LNCaP clone FGC (cell line): ENCODE measurements at regions not wholly inside any gene's neighbourhood (a gene's known extent, or its start where the extent isn't known, plus 50 kb on each side); places are given as distances from the start of the nearest gene placed in this dataset.

Source experiments
- DNase-seq: peaks from one replicate; pipeline ENCODE4 v3.0.0-alpha.2; 2011; ENCODE audit warnings: low read depth
- H3K4me3 ChIP-seq: 2 replicates; pipeline ENCODE4 v1.5.1; 2011; ENCODE audit warnings: mild to moderate bottlenecking, low read depth, low read length, control low read depth
- CTCF ChIP-seq: IDR thresholded peaks from 2 replicates; pipeline ENCODE4 v1.5.1; 2012; ENCODE audit warnings: mild to moderate bottlenecking; ENCODE audit not compliant: control insufficient read depth, insufficient read depth; ENCODE audit errors: extremely low read depth

GRCh38 chr2:136359121-136359965, 241.4 kb upstream of the CXCR4 start:
- no peak overlapping the region for H3K4me3 ChIP-seq
- no peak for DNase-seq
- TF ChIP-seq CTCF, result no peak

GRCh38 chr2:136358576-136358975, 240.6 kb upstream of the CXCR4 start:
- TF ChIP-seq CTCF, result no peak
- no peak overlapping the region for H3K4me3 ChIP-seq
- DNase-seq, result no peak

- no peak for DNase-seq
- TF ChIP-seq CTCF, result no peak
- no peak overlapping the region for H3K4me3 ChIP-seq
Measured at GRCh38 chr2:136357007-136357380, 239.0 kb upstream of the CXCR4 start.

GRCh38 chr2:136356125-136357006, 238.4 kb upstream of the CXCR4 start:
- DNase-seq, result no peak
- H3K4me3 ChIP-seq, result no peak overlapping the region
- TF ChIP-seq CTCF, result no peak

GRCh38 chr2:136351684-136352083, 233.7 kb upstream of the CXCR4 start:
- no peak for TF ChIP-seq CTCF
- H3K4me3 ChIP-seq, result no peak overlapping the region
- DNase-seq, result no peak

- no peak for DNase-seq
- no peak overlapping the region for H3K4me3 ChIP-seq
- TF ChIP-seq CTCF, result no peak
Measured at GRCh38 chr2:136347981-136348380, 230.0 kb upstream of the CXCR4 start.
